Hepatocyte (in vitro differentiated cells): ENCODE measurements at regions not wholly inside any gene's neighbourhood (a gene's known extent, or its start where the extent isn't known, plus 50 kb on each side); places are given as distances from the start of the nearest gene placed in this dataset.

Experiments
- EZH2 ChIP-seq: fragments of 200-600 bp; sonication (generic); IDR thresholded peaks from 2 replicates; pipeline ENCODE4 v1.6.1; 2016; ENCODE audit warnings: antibody characterized with exemption, mild to moderate bottlenecking, borderline replicate concordance
- EZH2phosphoT487 ChIP-seq: fragments of 200-600 bp; sonication (generic); IDR thresholded peaks from one replicate; pipeline ENCODE4 v1.6.1; 2018; ENCODE audit warnings: antibody characterized with exemption, mild to moderate bottlenecking, low read depth, moderate library complexity; ENCODE audit not compliant: unreplicated experiment, severe bottlenecking
- TF ChIP-seq, protein P1 (sequence below): fragments of 200-600 bp; sonication (generic); IDR thresholded peaks from 2 replicates; pipeline ENCODE4 v1.5.1; 2016; ENCODE audit warnings: antibody characterized with exemption, mild to moderate bottlenecking; ENCODE audit not compliant: poor library complexity

DNA sequence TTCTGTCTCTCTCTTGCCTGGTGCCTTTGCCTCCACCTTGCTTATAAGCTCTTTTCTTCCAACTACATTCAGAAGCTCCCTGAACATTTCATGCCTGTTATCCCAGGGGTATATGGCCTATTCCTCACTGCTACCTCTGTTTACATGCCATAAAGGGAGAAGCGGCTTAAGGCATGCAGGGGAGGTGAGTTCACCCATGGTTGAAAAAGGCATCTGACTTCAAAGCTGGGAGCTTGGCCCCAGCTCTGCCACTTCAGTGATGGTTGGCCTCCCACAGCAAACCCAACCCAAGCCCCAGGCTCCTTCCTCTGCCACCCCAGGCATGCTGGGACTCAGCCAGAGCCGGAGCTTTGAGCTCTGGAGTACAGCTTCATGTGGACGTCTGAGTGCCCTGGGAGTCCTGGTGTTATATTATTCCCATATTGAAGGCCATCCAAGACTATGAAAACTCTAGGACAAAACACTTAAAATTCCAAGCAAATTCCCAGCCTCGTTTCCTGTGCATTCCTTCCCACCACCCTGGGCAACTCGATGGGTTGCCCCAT, 468.6 kb upstream of the ZMIZ1 start:
- TF ChIP-seq, protein P1, sequence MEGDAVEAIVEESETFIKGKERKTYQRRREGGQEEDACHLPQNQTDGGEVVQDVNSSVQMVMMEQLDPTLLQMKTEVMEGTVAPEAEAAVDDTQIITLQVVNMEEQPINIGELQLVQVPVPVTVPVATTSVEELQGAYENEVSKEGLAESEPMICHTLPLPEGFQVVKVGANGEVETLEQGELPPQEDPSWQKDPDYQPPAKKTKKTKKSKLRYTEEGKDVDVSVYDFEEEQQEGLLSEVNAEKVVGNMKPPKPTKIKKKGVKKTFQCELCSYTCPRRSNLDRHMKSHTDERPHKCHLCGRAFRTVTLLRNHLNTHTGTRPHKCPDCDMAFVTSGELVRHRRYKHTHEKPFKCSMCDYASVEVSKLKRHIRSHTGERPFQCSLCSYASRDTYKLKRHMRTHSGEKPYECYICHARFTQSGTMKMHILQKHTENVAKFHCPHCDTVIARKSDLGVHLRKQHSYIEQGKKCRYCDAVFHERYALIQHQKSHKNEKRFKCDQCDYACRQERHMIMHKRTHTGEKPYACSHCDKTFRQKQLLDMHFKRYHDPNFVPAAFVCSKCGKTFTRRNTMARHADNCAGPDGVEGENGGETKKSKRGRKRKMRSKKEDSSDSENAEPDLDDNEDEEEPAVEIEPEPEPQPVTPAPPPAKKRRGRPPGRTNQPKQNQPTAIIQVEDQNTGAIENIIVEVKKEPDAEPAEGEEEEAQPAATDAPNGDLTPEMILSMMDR = no peak
- TF ChIP-seq EZH2phosphoT487 = no peak
- no peak for TF ChIP-seq EZH2
